K562 (cell line): ENCODE measurements at regions not wholly inside any gene's neighbourhood (a gene's known extent, or its start where the extent isn't known, plus 50 kb on each side); places are given as distances from the start of the nearest gene placed in this dataset.

Source experiments
- ATAC-seq: fragments of 200-7000 bp; cut with Tn5 transposase; 3 replicates; pipeline ENCODE4 v1.9.1; 2020; ENCODE audit warnings: moderate library complexity
- BruUV-seq: library from RNA; stranded (reverse); fragments of 400-500 nt; replicated peaks from 2 replicates; lab custom pipeline; 2021; lab: Mats Ljungman, UMichigan
- CTCF ChIA-PET: fragments of 300-600 bp; formaldehyde crosslinking; extraction: SDS; loops from one replicate; lab custom pipeline; 2021; ENCODE audit warnings: low intra/inter-chr PET ratio; lab: Yijun Ruan, JAX
- POLR2A ChIA-PET: fragments of 300-600, 350-650 bp; sonication (Branson Sonifier 250); formaldehyde crosslinking; extraction: SDS; loops from one replicate; lab custom pipeline; 2021; ENCODE audit warnings: antibody characterized with exemption, inconsistent platforms; lab: Yijun Ruan, JAX
- DNase-seq, 4 experiments: peaks; one replicate each; pipeline versions ENCODE4 v3.0.0 to v3.0.0-alpha.2; 2011 to 2018; ENCODE audit warnings: low spot score in 3 of 4, mixed read lengths in 3 of 4; ENCODE audit errors: extremely low read depth in 1 of 4
- FAIRE-seq: peaks from 2 replicates; lab custom pipeline; 2011; peaks lifted over from hg19 to GRCh38; lab: Jason Lieb, UNC
- H2AFZ ChIP-seq: 2 replicates; pipeline ENCODE4 v1.6.0; 2011; ENCODE audit warnings: low read depth, low read length, control low read depth, inconsistent platforms
- H3K27ac ChIP-seq: fragments of 200-600 bp; 3 replicates; pipeline ENCODE4 v1.8.0; 2011; ENCODE audit warnings: low read depth, mild to moderate bottlenecking, control low read depth, inconsistent platforms, low read length, moderate library complexity, mixed read lengths; ENCODE audit errors: extremely low read depth
- H3K27me3 ChIP-seq, 2 experiments: fragments of 300-600 bp in 1 of 2; 2 replicates in 1 of 2; 3 replicates in 1 of 2; pipeline versions ENCODE4 v1.6.0 to v1.8.0; 2011; ENCODE audit warnings: inconsistent platforms in 2 of 2, low read length in 2 of 2, mild to moderate bottlenecking in 1 of 2, mixed read lengths in 1 of 2, moderate library complexity in 1 of 2; ENCODE audit not compliant: control insufficient read depth in 2 of 2, insufficient read depth in 2 of 2
- H3K36me3 ChIP-seq: fragments of 300-600 bp; 3 replicates; pipeline ENCODE4 v1.8.0; 2011; ENCODE audit warnings: mild to moderate bottlenecking, low read length, inconsistent platforms; ENCODE audit not compliant: control insufficient read depth, insufficient read depth
- H3K4me1 ChIP-seq, 2 experiments: fragments of 200-600 bp in 1 of 2; replicated peaks in 1 of 2; 2 replicates in 1 of 2; 3 replicates in 1 of 2; pipeline versions ENCODE4 v1.5.1 to v1.8.0; 2011; ENCODE audit warnings: inconsistent platforms in 2 of 2, low read length in 2 of 2, mild to moderate bottlenecking in 1 of 2, mixed read lengths in 1 of 2, moderate library complexity in 1 of 2; ENCODE audit not compliant: control insufficient read depth in 2 of 2, insufficient read depth in 2 of 2
- H3K4me2 ChIP-seq: 2 replicates; pipeline ENCODE4 v1.6.1; 2011; ENCODE audit warnings: low read length, control low read depth, inconsistent platforms, mixed read lengths; ENCODE audit not compliant: insufficient read depth
- H3K4me3 ChIP-seq: fragments of 200-600 bp; sonication (generic), shearing (Covaris generic); 2 replicates; pipeline ENCODE4 v1.5.1; 2016; ENCODE audit warnings: control low read depth, inconsistent platforms
- H3K79me2 ChIP-seq: fragments of 200-600 bp; 3 replicates; pipeline ENCODE4 v1.8.0; 2011; ENCODE audit warnings: low read length, inconsistent platforms; ENCODE audit not compliant: control insufficient read depth, insufficient read depth
- H3K9ac ChIP-seq, 2 experiments: 2 replicates each; pipeline versions ENCODE4 v1.6.0 to v1.6.1; 2011; ENCODE audit warnings: low read depth in 2 of 2, low read length in 2 of 2, control low read depth in 1 of 2, inconsistent platforms in 1 of 2, mild to moderate bottlenecking in 1 of 2, mixed read lengths in 1 of 2; ENCODE audit not compliant: insufficient read depth in 1 of 2
- H3K9me1 ChIP-seq: one replicate; pipeline ENCODE4 v1.6.0; 2011; ENCODE audit warnings: inconsistent platforms, mild to moderate bottlenecking, low read length, moderate library complexity; ENCODE audit not compliant: control insufficient read depth, insufficient read depth
- H3K9me3 ChIP-seq: replicated peaks from 2 replicates; pipeline ENCODE4 v1.5.1; 2011; ENCODE audit warnings: low read depth, low read length, inconsistent platforms; ENCODE audit not compliant: control insufficient read depth, insufficient read depth
- H4K20me1 ChIP-seq: replicated peaks from 2 replicates; pipeline ENCODE4 v1.6.1; 2011; ENCODE audit warnings: low read length, inconsistent platforms, mixed read lengths; ENCODE audit not compliant: control insufficient read depth, insufficient read depth
- WGBS: fragments of 100-300 bp; shearing (Covaris generic); methylation state at CpG from one replicate; pipeline ENCODE4 v1.1.6; 2016; ENCODE audit warnings: low coverage, mixed read lengths; ENCODE audit not compliant: insufficient coverage; ENCODE audit errors: missing lambda C conversion rate; 5-methylcytosine and 5-hydroxymethylcytosine counted together
- in situ Hi-C: fragments of 300-500 bp; cut with MboI; formaldehyde crosslinking; loops from 4 replicates; pipeline ENCODE4 v1.15.0; 2018; ENCODE audit warnings: inconsistent platforms, mixed read lengths
- intact Hi-C: fragments of 100-400 bp; cut with micrococcal nuclease; formaldehyde crosslinking; loops from 2 replicates; pipeline ENCODE4 v1.14.2; 2022
- TF ChIP-seq, protein P1 (sequence below): fragments of 450-650 bp; IDR thresholded peaks from 2 replicates; pipeline ENCODE4 v1.6.1; 2016; ENCODE audit warnings: mild to moderate bottlenecking, moderate library complexity
- TF ChIP-seq, protein P2 (sequence below): fragments of 250-450 bp; sonication (Bioruptor Pico); IDR thresholded peaks from 2 replicates; pipeline ENCODE4 v1.8.0; 2022; ENCODE audit warnings: inconsistent platforms

- FAIRE-seq (no peak), ATAC-seq (no peak), DNase-seq (no peak)
- TF ChIP-seq, protein P1, sequence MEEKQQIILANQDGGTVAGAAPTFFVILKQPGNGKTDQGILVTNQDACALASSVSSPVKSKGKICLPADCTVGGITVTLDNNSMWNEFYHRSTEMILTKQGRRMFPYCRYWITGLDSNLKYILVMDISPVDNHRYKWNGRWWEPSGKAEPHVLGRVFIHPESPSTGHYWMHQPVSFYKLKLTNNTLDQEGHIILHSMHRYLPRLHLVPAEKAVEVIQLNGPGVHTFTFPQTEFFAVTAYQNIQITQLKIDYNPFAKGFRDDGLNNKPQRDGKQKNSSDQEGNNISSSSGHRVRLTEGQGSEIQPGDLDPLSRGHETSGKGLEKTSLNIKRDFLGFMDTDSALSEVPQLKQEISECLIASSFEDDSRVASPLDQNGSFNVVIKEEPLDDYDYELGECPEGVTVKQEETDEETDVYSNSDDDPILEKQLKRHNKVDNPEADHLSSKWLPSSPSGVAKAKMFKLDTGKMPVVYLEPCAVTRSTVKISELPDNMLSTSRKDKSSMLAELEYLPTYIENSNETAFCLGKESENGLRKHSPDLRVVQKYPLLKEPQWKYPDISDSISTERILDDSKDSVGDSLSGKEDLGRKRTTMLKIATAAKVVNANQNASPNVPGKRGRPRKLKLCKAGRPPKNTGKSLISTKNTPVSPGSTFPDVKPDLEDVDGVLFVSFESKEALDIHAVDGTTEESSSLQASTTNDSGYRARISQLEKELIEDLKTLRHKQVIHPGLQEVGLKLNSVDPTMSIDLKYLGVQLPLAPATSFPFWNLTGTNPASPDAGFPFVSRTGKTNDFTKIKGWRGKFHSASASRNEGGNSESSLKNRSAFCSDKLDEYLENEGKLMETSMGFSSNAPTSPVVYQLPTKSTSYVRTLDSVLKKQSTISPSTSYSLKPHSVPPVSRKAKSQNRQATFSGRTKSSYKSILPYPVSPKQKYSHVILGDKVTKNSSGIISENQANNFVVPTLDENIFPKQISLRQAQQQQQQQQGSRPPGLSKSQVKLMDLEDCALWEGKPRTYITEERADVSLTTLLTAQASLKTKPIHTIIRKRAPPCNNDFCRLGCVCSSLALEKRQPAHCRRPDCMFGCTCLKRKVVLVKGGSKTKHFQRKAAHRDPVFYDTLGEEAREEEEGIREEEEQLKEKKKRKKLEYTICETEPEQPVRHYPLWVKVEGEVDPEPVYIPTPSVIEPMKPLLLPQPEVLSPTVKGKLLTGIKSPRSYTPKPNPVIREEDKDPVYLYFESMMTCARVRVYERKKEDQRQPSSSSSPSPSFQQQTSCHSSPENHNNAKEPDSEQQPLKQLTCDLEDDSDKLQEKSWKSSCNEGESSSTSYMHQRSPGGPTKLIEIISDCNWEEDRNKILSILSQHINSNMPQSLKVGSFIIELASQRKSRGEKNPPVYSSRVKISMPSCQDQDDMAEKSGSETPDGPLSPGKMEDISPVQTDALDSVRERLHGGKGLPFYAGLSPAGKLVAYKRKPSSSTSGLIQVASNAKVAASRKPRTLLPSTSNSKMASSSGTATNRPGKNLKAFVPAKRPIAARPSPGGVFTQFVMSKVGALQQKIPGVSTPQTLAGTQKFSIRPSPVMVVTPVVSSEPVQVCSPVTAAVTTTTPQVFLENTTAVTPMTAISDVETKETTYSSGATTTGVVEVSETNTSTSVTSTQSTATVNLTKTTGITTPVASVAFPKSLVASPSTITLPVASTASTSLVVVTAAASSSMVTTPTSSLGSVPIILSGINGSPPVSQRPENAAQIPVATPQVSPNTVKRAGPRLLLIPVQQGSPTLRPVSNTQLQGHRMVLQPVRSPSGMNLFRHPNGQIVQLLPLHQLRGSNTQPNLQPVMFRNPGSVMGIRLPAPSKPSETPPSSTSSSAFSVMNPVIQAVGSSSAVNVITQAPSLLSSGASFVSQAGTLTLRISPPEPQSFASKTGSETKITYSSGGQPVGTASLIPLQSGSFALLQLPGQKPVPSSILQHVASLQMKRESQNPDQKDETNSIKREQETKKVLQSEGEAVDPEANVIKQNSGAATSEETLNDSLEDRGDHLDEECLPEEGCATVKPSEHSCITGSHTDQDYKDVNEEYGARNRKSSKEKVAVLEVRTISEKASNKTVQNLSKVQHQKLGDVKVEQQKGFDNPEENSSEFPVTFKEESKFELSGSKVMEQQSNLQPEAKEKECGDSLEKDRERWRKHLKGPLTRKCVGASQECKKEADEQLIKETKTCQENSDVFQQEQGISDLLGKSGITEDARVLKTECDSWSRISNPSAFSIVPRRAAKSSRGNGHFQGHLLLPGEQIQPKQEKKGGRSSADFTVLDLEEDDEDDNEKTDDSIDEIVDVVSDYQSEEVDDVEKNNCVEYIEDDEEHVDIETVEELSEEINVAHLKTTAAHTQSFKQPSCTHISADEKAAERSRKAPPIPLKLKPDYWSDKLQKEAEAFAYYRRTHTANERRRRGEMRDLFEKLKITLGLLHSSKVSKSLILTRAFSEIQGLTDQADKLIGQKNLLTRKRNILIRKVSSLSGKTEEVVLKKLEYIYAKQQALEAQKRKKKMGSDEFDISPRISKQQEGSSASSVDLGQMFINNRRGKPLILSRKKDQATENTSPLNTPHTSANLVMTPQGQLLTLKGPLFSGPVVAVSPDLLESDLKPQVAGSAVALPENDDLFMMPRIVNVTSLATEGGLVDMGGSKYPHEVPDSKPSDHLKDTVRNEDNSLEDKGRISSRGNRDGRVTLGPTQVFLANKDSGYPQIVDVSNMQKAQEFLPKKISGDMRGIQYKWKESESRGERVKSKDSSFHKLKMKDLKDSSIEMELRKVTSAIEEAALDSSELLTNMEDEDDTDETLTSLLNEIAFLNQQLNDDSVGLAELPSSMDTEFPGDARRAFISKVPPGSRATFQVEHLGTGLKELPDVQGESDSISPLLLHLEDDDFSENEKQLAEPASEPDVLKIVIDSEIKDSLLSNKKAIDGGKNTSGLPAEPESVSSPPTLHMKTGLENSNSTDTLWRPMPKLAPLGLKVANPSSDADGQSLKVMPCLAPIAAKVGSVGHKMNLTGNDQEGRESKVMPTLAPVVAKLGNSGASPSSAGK = no peak
- TF ChIP-seq, protein P2, sequence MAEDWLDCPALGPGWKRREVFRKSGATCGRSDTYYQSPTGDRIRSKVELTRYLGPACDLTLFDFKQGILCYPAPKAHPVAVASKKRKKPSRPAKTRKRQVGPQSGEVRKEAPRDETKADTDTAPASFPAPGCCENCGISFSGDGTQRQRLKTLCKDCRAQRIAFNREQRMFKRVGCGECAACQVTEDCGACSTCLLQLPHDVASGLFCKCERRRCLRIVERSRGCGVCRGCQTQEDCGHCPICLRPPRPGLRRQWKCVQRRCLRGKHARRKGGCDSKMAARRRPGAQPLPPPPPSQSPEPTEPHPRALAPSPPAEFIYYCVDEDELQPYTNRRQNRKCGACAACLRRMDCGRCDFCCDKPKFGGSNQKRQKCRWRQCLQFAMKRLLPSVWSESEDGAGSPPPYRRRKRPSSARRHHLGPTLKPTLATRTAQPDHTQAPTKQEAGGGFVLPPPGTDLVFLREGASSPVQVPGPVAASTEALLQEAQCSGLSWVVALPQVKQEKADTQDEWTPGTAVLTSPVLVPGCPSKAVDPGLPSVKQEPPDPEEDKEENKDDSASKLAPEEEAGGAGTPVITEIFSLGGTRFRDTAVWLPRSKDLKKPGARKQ (CRISPR knock-in tag) = no peak
- intact Hi-C loops (no loop called here), in situ Hi-C loops (no loop called here)
- H3K4me1 ChIP-seq = no peaks in the 10 kb centered on the region
- CTCF ChIA-PET = no interaction called here
- H2AFZ ChIP-seq = no peak overlapping the region
- no peak overlapping the region for H3K4me2 ChIP-seq
- no peaks in the 10 kb centered on the region for H3K79me2 ChIP-seq
- no peak overlapping the region for H3K27ac ChIP-seq
- H4K20me1 ChIP-seq = no peaks in the 10 kb centered on the region
- no peaks in the 10 kb centered on the region for H3K9me1 ChIP-seq
- H3K9ac ChIP-seq = no peak overlapping the region
- no peaks in the 10 kb centered on the region for H3K27me3 ChIP-seq
- WGBS = 0% methylated on average over 5 of the region's 5 CpGs
- no TSS peak for BruUV-seq
- H3K9me3 ChIP-seq = no peaks in the 10 kb centered on the region
- POLR2A ChIA-PET = no interaction called here
- no peaks in the 10 kb centered on the region for H3K36me3 ChIP-seq
- H3K4me3 ChIP-seq = no peak overlapping the region
Observed at GRCh38 chr14:87542288-87542687, 450.7 kb downstream of the GALC start.
